ENCODE measurements at regions not wholly inside any gene's neighbourhood (a gene's known extent, or its start where the extent isn't known, plus 50 kb on each side); places are given as distances from the start of the nearest gene placed in this dataset.

GRCh38 chr13:31477961-31478360 is 261.4 kb upstream of the RXFP2 start (continued):
- TF ChIP-seq, protein P1, sequence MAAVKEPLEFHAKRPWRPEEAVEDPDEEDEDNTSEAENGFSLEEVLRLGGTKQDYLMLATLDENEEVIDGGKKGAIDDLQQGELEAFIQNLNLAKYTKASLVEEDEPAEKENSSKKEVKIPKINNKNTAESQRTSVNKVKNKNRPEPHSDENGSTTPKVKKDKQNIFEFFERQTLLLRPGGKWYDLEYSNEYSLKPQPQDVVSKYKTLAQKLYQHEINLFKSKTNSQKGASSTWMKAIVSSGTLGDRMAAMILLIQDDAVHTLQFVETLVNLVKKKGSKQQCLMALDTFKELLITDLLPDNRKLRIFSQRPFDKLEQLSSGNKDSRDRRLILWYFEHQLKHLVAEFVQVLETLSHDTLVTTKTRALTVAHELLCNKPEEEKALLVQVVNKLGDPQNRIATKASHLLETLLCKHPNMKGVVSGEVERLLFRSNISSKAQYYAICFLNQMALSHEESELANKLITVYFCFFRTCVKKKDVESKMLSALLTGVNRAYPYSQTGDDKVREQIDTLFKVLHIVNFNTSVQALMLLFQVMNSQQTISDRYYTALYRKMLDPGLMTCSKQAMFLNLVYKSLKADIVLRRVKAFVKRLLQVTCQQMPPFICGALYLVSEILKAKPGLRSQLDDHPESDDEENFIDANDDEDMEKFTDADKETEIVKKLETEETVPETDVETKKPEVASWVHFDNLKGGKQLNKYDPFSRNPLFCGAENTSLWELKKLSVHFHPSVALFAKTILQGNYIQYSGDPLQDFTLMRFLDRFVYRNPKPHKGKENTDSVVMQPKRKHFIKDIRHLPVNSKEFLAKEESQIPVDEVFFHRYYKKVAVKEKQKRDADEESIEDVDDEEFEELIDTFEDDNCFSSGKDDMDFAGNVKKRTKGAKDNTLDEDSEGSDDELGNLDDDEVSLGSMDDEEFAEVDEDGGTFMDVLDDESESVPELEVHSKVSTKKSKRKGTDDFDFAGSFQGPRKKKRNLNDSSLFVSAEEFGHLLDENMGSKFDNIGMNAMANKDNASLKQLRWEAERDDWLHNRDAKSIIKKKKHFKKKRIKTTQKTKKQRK (IDR thresholded peaks at IDR 0.05; ENCODE audit: low read depth, low read length), result no peak
- TF ChIP-seq RFX5 (IDR thresholded peaks at IDR 0.05; ENCODE audit: low read depth, low read length), result no peak
- no peak for TF ChIP-seq HDGF (IDR thresholded peaks at IDR 0.05)
- TF ChIP-seq DPF2 (IDR thresholded peaks at IDR 0.05), result no peak
- TF ChIP-seq SMAD5 (IDR thresholded peaks at IDR 0.05; ENCODE audit: low read depth), result no peak

- ChIA-PET CTCF (no interaction called here), POLR2A (no interaction called here), SMC1A (ENCODE audit: uncharacterized antibody, unreplicated experiment) (no interaction called here), RAD21 (ENCODE audit: unreplicated experiment) (no interaction called here)
- no peaks in the 10 kb centered on the region for H4K20me1 ChIP-seq (ENCODE audit: control insufficient read depth, insufficient read depth)
- no peak overlapping the region for H2AFZ ChIP-seq (ENCODE audit: control insufficient read depth, low read depth, low read length)
- in situ Hi-C loops (cut with MboI), result no loop called here
- no peak overlapping the region for H3K27ac ChIP-seq (ENCODE audit: control insufficient read depth, insufficient read depth)
- H3K36me3 ChIP-seq (ENCODE audit: control insufficient read depth in 2 of 2, insufficient read depth in 2 of 2, low read length in 1 of 2), result no peaks in the 10 kb centered on the region
- no peaks in the 10 kb centered on the region; a peak in 1 of 4 replicates for H3K27me3 ChIP-seq (replicated peaks in 1 of 2; ENCODE audit: control insufficient read depth in 2 of 2, insufficient read depth in 2 of 2, low read length in 1 of 2)
- TF ChIP-seq EED (IDR thresholded peaks at IDR 0.05; ENCODE audit: low read depth), result no peak
- TF ChIP-seq SREBF1 (IDR thresholded peaks at IDR 0.05; ENCODE audit: low read length), result no peak
- TF ChIP-seq, protein P2, sequence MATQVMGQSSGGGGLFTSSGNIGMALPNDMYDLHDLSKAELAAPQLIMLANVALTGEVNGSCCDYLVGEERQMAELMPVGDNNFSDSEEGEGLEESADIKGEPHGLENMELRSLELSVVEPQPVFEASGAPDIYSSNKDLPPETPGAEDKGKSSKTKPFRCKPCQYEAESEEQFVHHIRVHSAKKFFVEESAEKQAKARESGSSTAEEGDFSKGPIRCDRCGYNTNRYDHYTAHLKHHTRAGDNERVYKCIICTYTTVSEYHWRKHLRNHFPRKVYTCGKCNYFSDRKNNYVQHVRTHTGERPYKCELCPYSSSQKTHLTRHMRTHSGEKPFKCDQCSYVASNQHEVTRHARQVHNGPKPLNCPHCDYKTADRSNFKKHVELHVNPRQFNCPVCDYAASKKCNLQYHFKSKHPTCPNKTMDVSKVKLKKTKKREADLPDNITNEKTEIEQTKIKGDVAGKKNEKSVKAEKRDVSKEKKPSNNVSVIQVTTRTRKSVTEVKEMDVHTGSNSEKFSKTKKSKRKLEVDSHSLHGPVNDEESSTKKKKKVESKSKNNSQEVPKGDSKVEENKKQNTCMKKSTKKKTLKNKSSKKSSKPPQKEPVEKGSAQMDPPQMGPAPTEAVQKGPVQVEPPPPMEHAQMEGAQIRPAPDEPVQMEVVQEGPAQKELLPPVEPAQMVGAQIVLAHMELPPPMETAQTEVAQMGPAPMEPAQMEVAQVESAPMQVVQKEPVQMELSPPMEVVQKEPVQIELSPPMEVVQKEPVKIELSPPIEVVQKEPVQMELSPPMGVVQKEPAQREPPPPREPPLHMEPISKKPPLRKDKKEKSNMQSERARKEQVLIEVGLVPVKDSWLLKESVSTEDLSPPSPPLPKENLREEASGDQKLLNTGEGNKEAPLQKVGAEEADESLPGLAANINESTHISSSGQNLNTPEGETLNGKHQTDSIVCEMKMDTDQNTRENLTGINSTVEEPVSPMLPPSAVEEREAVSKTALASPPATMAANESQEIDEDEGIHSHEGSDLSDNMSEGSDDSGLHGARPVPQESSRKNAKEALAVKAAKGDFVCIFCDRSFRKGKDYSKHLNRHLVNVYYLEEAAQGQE (IDR thresholded peaks at IDR 0.05; ENCODE audit: low read depth, low read length), result no peak
- no peak for TF ChIP-seq ZZZ3 (IDR thresholded peaks at IDR 0.05; ENCODE audit: control insufficient read depth, insufficient read length, low read depth)
- no peak for TF ChIP-seq TCF7 (IDR thresholded peaks at IDR 0.05; ENCODE audit: borderline replicate concordance)
- no TSS peak for BruUV-seq (replicated peaks)
- no peaks in the 10 kb centered on the region for H3K4me1 ChIP-seq (ENCODE audit: control insufficient read depth, insufficient read depth, low read length)
- ATAC-seq (no peak), DNase-seq (ENCODE audit: low read depth, low spot score) (no peak), FAIRE-seq (no peak)
- no peaks in the 10 kb centered on the region for H3K9me3 ChIP-seq (replicated peaks; ENCODE audit: control insufficient read depth, insufficient read depth, low read length)
- WGBS (ENCODE audit: insufficient coverage, insufficient replicate concordance, low lambda C conversion rate, missing lambda C conversion rate), result 0% methylated on average over 2 of the region's 2 CpGs
- H3K4me3 ChIP-seq, result no peak overlapping the region
- H3K4me2 ChIP-seq (ENCODE audit: control insufficient read depth, insufficient read depth), result no peak overlapping the region
- no peak overlapping the region for H3K9ac ChIP-seq (ENCODE audit: control insufficient read depth, insufficient read depth, low read length)
- H3K79me2 ChIP-seq (ENCODE audit: control insufficient read depth, insufficient read depth, low read length), result no peaks in the 10 kb centered on the region
- intact Hi-C loops (cut with micrococcal nuclease; ENCODE audit: unreplicated experiment), result no loop called here
These were observed 254.1 kb upstream of the RXFP2 start for GRCh38 chr13:31485183-31485582.

All from GM12878 (cell line).